Stimulated activated naive CD8-positive, alpha-beta T cell treated with anti-CD3 and anti-CD28 coated beads, Interleukin-15, amount 100 ng/mL, for 72 hours (primary cell): ENCODE measurements at regions not wholly inside any gene's neighbourhood (a gene's known extent, or its start where the extent isn't known, plus 50 kb on each side); places are given as distances from the start of the nearest gene placed in this dataset.

Experiments used
- ATAC-seq: fragments of 150-1000 bp; cut with Tn5 transposase; 2 replicates; pipeline ENCODE4 v1.10.0; 2021; ENCODE audit warnings: mild to moderate bottlenecking, moderate library complexity
- DNase-seq, 2 donors: peaks; one replicate each; pipeline ENCODE4 v3.0.0; 2021 to 2022
- H3K27ac Mint-ChIP-seq, 2 donors: one replicate each; pipeline ENCODE4 v1.8.0; 2022; ENCODE audit warnings: mild to moderate bottlenecking in 2 of 2, mixed read lengths in 2 of 2, moderate library complexity in 2 of 2
- H3K27me3 Mint-ChIP-seq: one replicate; pipeline ENCODE4 v1.8.0; 2022; ENCODE audit warnings: mixed read lengths
- H3K4me1 Mint-ChIP-seq: one replicate; pipeline ENCODE4 v1.8.0; 2022; ENCODE audit warnings: mild to moderate bottlenecking, mixed read lengths
- H3K4me3 Mint-ChIP-seq, 2 donors: one replicate each; pipeline ENCODE4 v1.8.0; 2022; ENCODE audit warnings: mild to moderate bottlenecking in 2 of 2, mixed read lengths in 2 of 2, moderate library complexity in 1 of 2
- H3K9me3 Mint-ChIP-seq, 2 donors: one replicate each; pipeline ENCODE4 v1.8.0; 2022; ENCODE audit warnings: mixed read lengths in 2 of 2

DNA sequence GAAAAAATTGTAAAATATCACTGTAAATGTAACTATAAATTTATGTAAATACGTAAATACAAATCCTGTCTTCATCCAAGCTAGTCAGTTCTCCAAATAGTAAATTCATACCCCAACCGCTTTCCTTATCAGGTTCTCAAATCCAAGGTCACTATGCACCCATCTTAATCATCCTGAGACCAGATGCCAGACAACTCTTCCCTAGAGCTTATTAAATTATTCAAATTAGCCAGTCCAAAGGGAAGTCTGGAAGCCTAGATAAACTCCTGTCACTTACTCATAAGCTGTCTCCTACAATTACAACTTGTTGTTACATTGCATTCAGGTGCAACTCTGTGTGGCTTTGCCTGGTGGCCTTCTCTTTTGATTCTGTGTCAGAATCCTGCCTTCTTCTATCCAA lies 836.1 kb upstream of the PCDH20 start:
- Mint-ChIP-seq H3K27me3 (no peaks in the 10 kb centered on the region), H3K4me3 (no peak overlapping the region), H3K4me1 (no peaks in the 10 kb centered on the region), H3K9me3 (peaks cover 0 to 12% of the 10 kb centered on the region in 2 donors), H3K27ac (no peak overlapping the region)
- DNase-seq (no peak), ATAC-seq (no peak)

DNA sequence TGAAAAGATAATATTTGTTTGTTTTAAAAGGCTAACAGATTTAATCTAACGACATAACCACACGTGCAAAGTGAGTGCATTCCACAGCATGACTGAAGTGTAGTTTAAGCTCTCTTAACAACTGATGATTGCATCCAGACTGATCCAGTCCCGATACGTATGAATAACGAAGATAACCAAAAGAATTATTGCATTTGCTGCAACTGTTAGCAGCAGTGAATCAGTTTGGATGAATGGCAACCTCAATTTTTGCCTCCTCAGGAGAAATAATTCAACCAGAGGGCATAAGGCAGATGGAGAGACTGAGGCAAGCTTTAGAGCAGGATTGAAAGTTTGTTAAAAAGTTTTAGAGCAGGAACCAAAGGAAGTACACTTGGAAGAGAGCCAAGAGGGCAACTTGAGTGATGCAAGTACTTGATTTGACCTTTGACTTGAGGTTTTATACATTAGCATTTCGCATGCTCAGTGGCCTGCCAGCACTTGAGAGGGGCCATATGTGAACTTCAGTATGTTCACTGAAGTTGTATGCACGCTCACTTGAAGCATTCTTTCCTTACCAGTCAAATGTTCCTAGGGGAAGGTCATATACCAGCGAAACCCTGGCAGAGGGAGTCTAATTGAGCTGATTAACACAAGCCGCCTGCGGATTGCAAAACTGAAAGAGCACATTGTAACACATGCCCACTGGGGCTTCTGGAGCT lies 835.0 kb upstream of the PCDH20 start:
- H3K4me3 Mint-ChIP-seq, result no peak overlapping the region
- DNase-seq, result no peak
- ATAC-seq, result no peak
- H3K27me3 Mint-ChIP-seq, result no peaks in the 10 kb centered on the region
- peaks cover 0 to 8% of the 10 kb centered on the region in 2 donors for H3K9me3 Mint-ChIP-seq
- H3K4me1 Mint-ChIP-seq, result no peaks in the 10 kb centered on the region
- no peak overlapping the region for H3K27ac Mint-ChIP-seq

GRCh38 chr13:62246581-62246980 lies 830.9 kb upstream of the PCDH20 start:
- Mint-ChIP-seq H3K27me3 (no peaks in the 10 kb centered on the region), H3K4me1 (no peaks in the 10 kb centered on the region), H3K4me3 (no peak overlapping the region), H3K9me3 (peaks cover 0 to 16% of the 10 kb centered on the region in 2 donors), H3K27ac (no peak overlapping the region)
- ATAC-seq (no peak), DNase-seq (no peak)

DNA sequence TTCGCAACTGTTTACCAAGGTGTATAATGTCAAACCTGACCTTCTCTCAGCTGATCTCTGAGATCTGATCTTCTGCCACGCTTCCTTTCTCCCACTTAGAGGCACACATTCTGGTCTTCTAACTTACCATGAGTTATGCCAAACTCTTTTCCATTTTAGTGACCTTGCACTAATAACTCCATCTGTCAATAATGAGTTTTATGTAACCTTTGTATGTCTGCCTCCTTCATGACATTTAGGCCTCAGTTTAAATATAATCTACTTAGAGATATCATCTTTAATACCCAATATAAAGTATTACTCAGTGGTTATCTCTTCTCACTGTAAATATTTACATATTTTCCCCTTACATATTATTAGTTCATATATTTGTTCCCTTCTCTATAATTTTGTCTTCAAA lies 827.5 kb upstream of the PCDH20 start:
- DNase-seq (no peak), ATAC-seq (no peak)
- no peak overlapping the region for H3K27ac Mint-ChIP-seq
- no peak overlapping the region for H3K4me3 Mint-ChIP-seq
- H3K27me3 Mint-ChIP-seq, result no peaks in the 10 kb centered on the region
- peaks cover 0 to 9% of the 10 kb centered on the region in 2 donors for H3K9me3 Mint-ChIP-seq
- no peaks in the 10 kb centered on the region for H3K4me1 Mint-ChIP-seq

GRCh38 chr13:62234780-62235440 lies 819.3 kb upstream of the PCDH20 start:
- Mint-ChIP-seq H3K27me3 (no peaks in the 10 kb centered on the region), H3K27ac (no peak overlapping the region), H3K4me3 (no peak overlapping the region), H3K9me3 (peaks cover 0 to 4% of the 10 kb centered on the region in 2 donors), H3K4me1 (no peaks in the 10 kb centered on the region)
- no peak for ATAC-seq
- no peak for DNase-seq

GRCh38 chr13:62210951-62211350 lies 795.3 kb upstream of the PCDH20 start:
- Mint-ChIP-seq H3K4me3 (no peak overlapping the region), H3K4me1 (no peaks in the 10 kb centered on the region), H3K27me3 (no peaks in the 10 kb centered on the region), H3K27ac (no peak overlapping the region), H3K9me3 (peaks cover 10 to 30% of the 10 kb centered on the region in 2 donors)
- DNase-seq (no peak), ATAC-seq (no peak)

DNA sequence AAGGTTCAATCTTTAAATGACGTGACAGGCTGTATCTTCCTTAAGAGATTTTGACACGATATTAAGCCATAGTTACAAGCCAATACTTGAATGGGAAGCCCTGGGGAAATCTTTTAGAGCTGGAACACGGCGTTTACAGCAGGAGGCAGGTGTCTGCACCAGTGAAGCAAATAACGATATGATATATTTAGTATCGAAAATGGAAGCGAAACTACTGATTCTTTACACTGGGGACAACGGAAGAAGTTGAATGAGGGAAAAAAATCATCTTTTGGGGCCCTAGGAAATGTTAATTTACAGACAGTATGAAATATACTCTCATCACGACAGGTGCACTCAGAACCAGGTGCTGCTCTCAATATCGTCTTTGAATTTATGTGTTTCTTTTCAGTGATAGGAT lies 793.9 kb upstream of the PCDH20 start:
- no peak overlapping the region for H3K4me3 Mint-ChIP-seq

DNA sequence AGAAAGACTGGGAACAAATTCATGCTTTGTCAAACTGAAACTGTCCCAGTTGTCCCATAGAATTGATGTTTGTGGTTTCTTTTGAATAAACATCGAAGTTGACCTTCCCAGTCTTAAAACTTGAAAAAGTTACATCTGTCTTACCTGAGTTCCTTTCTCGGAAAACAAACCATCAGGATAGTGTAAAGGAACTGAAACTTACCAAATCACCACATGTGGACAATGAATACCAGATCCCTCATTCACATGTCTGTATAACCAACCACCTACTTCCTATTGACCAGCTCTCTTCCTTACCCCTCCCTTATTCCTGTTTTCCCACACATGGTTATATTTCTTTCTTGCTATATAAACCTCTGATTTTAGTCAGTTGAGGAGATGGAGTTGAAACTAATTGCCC lies 791.7 kb upstream of the PCDH20 start:
- H3K4me1 Mint-ChIP-seq, result no peaks in the 10 kb centered on the region
- ATAC-seq (no peak), DNase-seq (no peak)
- H3K27ac Mint-ChIP-seq, result no peak overlapping the region
- H3K9me3 Mint-ChIP-seq, result peaks cover 19 to 26% of the 10 kb centered on the region in 2 donors
- no peaks in the 10 kb centered on the region for H3K27me3 Mint-ChIP-seq
- no peak overlapping the region for H3K4me3 Mint-ChIP-seq

More for the DNA sequence above, 793.9 kb upstream of the PCDH20 start:
- peaks cover 17 to 38% of the 10 kb centered on the region in 2 donors for H3K9me3 Mint-ChIP-seq
- DNase-seq (no peak), ATAC-seq (no peak)
- H3K27me3 Mint-ChIP-seq, result no peaks in the 10 kb centered on the region
- H3K4me1 Mint-ChIP-seq, result no peaks in the 10 kb centered on the region
- no peak overlapping the region for H3K27ac Mint-ChIP-seq

DNA sequence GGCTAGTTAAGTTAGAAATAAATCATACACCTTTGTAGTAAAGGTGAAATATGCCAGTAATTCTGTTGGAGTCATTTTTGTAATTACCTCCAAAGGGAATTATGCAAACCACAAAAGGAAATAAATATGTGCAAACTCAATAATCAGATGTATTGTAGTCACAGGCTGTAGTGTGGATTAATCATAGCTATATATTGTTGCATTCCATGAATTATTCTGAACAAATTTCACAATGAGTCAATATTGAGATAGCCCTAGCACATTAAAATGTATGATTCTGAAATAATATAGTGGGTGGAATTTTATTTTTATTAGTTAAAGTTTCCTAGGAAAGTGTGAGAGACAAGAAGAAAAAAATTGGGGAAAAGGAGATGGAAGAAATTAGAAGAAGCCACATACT lies 790.5 kb upstream of the PCDH20 start:
- no peak overlapping the region for H3K27ac Mint-ChIP-seq
- H3K4me3 Mint-ChIP-seq, result no peak overlapping the region
- H3K9me3 Mint-ChIP-seq, result peaks cover 19 to 25% of the 10 kb centered on the region in 2 donors
- ATAC-seq (no peak), DNase-seq (no peak)
- H3K4me1 Mint-ChIP-seq, result no peaks in the 10 kb centered on the region
- no peaks in the 10 kb centered on the region for H3K27me3 Mint-ChIP-seq

DNA sequence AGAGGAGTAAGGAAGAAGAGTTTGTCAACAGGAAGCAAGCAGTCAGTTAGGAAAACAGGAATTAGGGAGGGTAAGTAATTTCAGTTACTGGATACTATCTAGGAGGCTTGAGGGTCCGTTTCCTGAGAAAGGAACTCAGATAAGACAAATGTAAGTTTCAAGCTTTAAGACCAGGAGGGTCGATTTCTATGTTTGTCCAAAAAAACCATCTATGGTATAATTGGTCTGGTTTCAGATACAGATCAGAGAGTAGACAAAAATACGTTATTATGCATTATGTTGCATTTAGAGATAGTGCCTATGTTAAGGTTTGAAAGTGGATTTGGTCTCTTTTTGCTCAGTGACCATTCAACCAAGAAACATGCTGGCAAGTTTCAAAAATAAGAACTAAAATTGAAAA lies 789.6 kb upstream of the PCDH20 start:
- Mint-ChIP-seq H3K27ac (no peak overlapping the region), H3K27me3 (no peaks in the 10 kb centered on the region), H3K4me3 (no peak overlapping the region), H3K4me1 (no peaks in the 10 kb centered on the region), H3K9me3 (peaks cover 26 to 33% of the 10 kb centered on the region in 2 donors)
- no peak for DNase-seq
- no peak for ATAC-seq

DNA sequence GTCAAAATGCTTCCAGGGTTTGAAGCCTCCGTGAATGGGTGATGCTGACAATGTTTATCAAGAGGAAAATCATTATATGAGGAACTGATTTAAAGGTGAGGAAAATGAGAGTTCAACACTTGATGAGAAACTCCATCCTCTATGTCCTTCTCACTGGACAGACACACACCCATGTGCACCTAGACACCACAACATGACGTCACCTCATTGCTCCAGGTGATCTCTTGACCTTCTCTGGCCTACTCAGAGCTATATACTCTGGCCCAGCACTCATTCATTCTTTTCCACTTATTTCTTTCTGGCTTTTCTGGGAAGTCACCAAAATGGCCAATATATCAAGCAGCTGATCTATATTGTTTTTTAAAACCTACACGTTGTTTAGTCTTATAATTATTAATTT lies 778.7 kb upstream of the PCDH20 start:
- H3K9me3 Mint-ChIP-seq, result peaks cover 8 to 9% of the 10 kb centered on the region in 2 donors
- no peaks in the 10 kb centered on the region for H3K4me1 Mint-ChIP-seq

GRCh38 chr13:62193919-62194318 lies 778.3 kb upstream of the PCDH20 start:
- Mint-ChIP-seq H3K4me1 (no peaks in the 10 kb centered on the region), H3K27ac (no peak overlapping the region), H3K4me3 (no peak overlapping the region), H3K9me3 (peaks cover 8 to 9% of the 10 kb centered on the region in 2 donors), H3K27me3 (no peaks in the 10 kb centered on the region)
- ATAC-seq (no peak), DNase-seq (no peak)

More for the DNA sequence above, 778.7 kb upstream of the PCDH20 start:
- no peak overlapping the region for H3K4me3 Mint-ChIP-seq
- no peak overlapping the region for H3K27ac Mint-ChIP-seq
- no peak for DNase-seq
- ATAC-seq, result no peak
- H3K27me3 Mint-ChIP-seq, result no peaks in the 10 kb centered on the region

DNA sequence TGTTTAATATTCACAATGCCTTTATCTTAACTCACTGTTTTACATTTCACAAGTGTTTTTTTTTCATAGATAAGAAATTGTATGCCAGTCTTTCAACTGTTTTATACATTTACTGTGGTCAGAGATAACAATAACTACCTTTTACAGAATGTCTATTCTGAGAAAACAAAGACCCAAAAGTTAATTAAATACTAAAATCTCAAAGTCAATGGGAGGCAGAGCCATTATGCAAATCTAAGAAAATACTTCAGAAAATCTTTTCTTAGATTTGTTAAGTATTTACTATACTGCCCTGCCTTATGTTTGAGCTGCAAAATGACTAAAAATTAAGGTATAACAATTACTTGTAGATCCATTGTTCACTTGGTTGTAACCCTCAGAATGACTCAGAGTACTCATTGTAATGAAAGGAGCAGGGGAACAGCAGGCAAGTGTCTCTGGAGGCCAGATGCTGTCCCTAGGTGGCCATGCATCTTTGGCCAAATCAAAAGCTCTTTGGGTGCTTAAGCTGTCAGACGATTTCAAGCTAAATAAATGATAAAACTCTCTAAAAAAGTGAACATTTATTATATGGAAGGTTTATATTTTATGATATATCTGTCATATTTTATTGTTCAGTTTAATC lies 770.1 kb upstream of the PCDH20 start:
- H3K27ac Mint-ChIP-seq, result no peak overlapping the region
- H3K27me3 Mint-ChIP-seq, result no peaks in the 10 kb centered on the region

DNA sequence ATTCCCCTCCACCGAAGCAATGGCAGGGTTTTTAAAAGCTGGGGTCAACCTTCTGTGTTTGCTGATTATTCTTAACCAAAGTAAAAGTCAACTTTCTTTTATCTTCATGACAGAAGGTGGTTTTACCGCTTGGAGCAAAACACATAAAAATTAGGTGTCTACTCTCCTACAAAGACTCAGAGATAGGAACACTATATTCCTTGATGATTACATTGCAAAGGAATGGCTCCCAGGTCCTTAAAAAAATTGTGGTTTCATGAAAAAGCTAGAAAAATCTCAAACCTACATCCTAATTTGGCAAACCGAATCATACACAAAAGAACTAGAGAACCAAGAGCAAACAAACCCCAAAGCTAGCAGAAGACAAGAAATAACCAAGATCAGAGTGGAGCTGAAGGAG lies 760.4 kb upstream of the PCDH20 start:
- Mint-ChIP-seq H3K9me3 (peaks cover 10 to 23% of the 10 kb centered on the region in 2 donors), H3K27me3 (no peaks in the 10 kb centered on the region), H3K4me1 (no peaks in the 10 kb centered on the region), H3K27ac (no peak overlapping the region), H3K4me3 (no peak overlapping the region)
- ATAC-seq (no peak), DNase-seq (no peak)

More for the DNA sequence above, 770.1 kb upstream of the PCDH20 start:
- Mint-ChIP-seq H3K4me1 (no peaks in the 10 kb centered on the region), H3K9me3 (peaks cover 0 to 16% of the 10 kb centered on the region in 2 donors), H3K4me3 (no peak overlapping the region)
- ATAC-seq, result no peak
- DNase-seq, result no peak

GRCh38 chr13:62173958-62174357 lies 758.3 kb upstream of the PCDH20 start:
- ATAC-seq (no peak), DNase-seq (no peak)
- Mint-ChIP-seq H3K4me1 (no peaks in the 10 kb centered on the region), H3K9me3 (peaks cover 6 to 26% of the 10 kb centered on the region in 2 donors), H3K27ac (no peak overlapping the region), H3K27me3 (no peaks in the 10 kb centered on the region), H3K4me3 (no peak overlapping the region)

DNA sequence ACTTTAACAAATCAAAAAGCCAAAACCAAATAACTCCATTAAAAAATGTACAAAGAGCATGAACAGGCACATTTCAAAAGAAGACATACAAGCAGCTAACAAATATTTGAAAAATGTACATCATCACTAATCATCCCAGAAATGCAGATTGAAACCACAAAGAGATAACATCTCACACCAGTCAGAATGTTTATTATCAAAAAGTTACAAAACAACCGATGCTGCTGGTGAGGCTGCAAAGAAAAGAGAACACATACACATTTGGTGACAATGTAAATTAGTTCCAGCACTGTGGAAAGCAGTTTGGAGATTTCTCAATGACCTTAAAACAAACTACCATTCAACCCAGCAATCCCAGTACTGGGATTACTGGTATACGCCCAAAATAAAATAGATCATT lies 756.0 kb upstream of the PCDH20 start:
- Mint-ChIP-seq H3K27ac (no peak overlapping the region), H3K27me3 (no peaks in the 10 kb centered on the region), H3K4me3 (no peak overlapping the region), H3K9me3 (peaks cover 0 to 10% of the 10 kb centered on the region in 2 donors), H3K4me1 (no peaks in the 10 kb centered on the region)
- DNase-seq, result no peak
- ATAC-seq, result no peak
